Neural cell (in vitro differentiated cells): ENCODE measurements at regions not wholly inside any gene's neighbourhood (a gene's known extent, or its start where the extent isn't known, plus 50 kb on each side); places are given as distances from the start of the nearest gene placed in this dataset.

Source experiments
- H2AFZ ChIP-seq: fragments of 200-600, 300-800 bp; sonication (generic), shearing (Covaris generic); 2 replicates; pipeline ENCODE4 v1.6.0; 2014; ENCODE audit warnings: low read depth, mild to moderate bottlenecking, antibody characterized with exemption, low read length, moderate library complexity
- H3F3A ChIP-seq: fragments of 200-600 bp; shearing (Covaris generic); 2 replicates; pipeline ENCODE4 v1.6.1; 2016; ENCODE audit warnings: mild to moderate bottlenecking, moderate library complexity, mixed read lengths, antibody characterized with exemption, low read length; ENCODE audit not compliant: insufficient read depth, poor library complexity, severe bottlenecking
- H3K27ac ChIP-seq: fragments of 200-600, 300-800 bp; sonication (generic), shearing (Covaris generic); 2 replicates; pipeline ENCODE4 v1.5.1; 2014; ENCODE audit warnings: mild to moderate bottlenecking, low read length, moderate library complexity
- H3K27me3 ChIP-seq: fragments of 300-800, 200-600 bp; sonication (generic), shearing (Covaris generic); 2 replicates; pipeline ENCODE4 v1.6.0; 2014; ENCODE audit warnings: mild to moderate bottlenecking, low read depth, low read length, moderate library complexity; ENCODE audit not compliant: insufficient read depth
- H3K36me3 ChIP-seq: fragments of 300-800, 200-600 bp; sonication (generic), shearing (Covaris generic); 2 replicates; pipeline ENCODE4 v1.5.1; 2014; ENCODE audit warnings: mild to moderate bottlenecking, antibody characterized with exemption, low read length, moderate library complexity; ENCODE audit not compliant: insufficient read depth
- H3K4me2 ChIP-seq: fragments of 300-800, 200-600 bp; sonication (generic), shearing (Covaris generic); 2 replicates; pipeline ENCODE4 v1.6.0; 2014; ENCODE audit warnings: mild to moderate bottlenecking, low read length
- H3K4me3 ChIP-seq: fragments of 300-800, 200-600 bp; sonication (generic), shearing (Covaris generic); 2 replicates; pipeline ENCODE4 v1.5.1; 2014; ENCODE audit warnings: mild to moderate bottlenecking, low read length, moderate library complexity
- H3K79me2 ChIP-seq: fragments of 200-600 bp; shearing (Covaris generic); replicated peaks from 2 replicates; pipeline ENCODE4 v1.6.0; 2014; ENCODE audit warnings: mild to moderate bottlenecking, low read length, moderate library complexity; ENCODE audit not compliant: insufficient read depth
- H3K9ac ChIP-seq: fragments of 300-800, 200-600 bp; sonication (generic), shearing (Covaris generic); 2 replicates; pipeline ENCODE4 v1.6.1; 2016; ENCODE audit warnings: mild to moderate bottlenecking, low read length, mixed read lengths
- H3K9me2 ChIP-seq: fragments of 200-600 bp; shearing (Covaris generic); 2 replicates; pipeline ENCODE4 v1.6.1; 2016; ENCODE audit warnings: mild to moderate bottlenecking, low read length, mixed read lengths; ENCODE audit not compliant: insufficient read depth
- H3K9me3 ChIP-seq: fragments of 200-600, 300-800 bp; sonication (generic), shearing (Covaris generic); 2 replicates; pipeline ENCODE4 v1.6.1; 2016; ENCODE audit warnings: mild to moderate bottlenecking, mixed run types, low read length, moderate library complexity, mixed read lengths
- H4K20me1 ChIP-seq: fragments of 200-600 bp; shearing (Covaris generic); 2 replicates; pipeline ENCODE4 v1.6.1; 2016; ENCODE audit warnings: mild to moderate bottlenecking, mixed run types; ENCODE audit not compliant: insufficient read depth
- EP300 ChIP-seq: fragments of 450-650 bp; conservative IDR thresholded peaks from 2 replicates; pipeline ENCODE4 v1.6.1; 2014; ENCODE audit warnings: antibody characterized with exemption, mild to moderate bottlenecking, moderate library complexity; ENCODE audit not compliant: poor library complexity, severe bottlenecking
- EZH2 ChIP-seq: fragments of 200-600, 300-800 bp; shearing (Covaris generic), sonication (generic); IDR thresholded peaks from 2 replicates; pipeline ENCODE4 v1.6.1; 2014; ENCODE audit warnings: antibody characterized with exemption, low read length, borderline replicate concordance, mild to moderate bottlenecking; ENCODE audit not compliant: insufficient read depth, poor library complexity, severe bottlenecking
- MXI1 ChIP-seq: fragments of 450-650 bp; conservative IDR thresholded peaks from 2 replicates; pipeline ENCODE4 v1.6.1; 2014; ENCODE audit warnings: antibody characterized with exemption, mild to moderate bottlenecking; ENCODE audit not compliant: poor library complexity, severe bottlenecking
- POLR2AphosphoS5 ChIP-seq: IDR thresholded peaks from 2 replicates; pipeline ENCODE4 v1.6.1; 2012
- RAD21 ChIP-seq: fragments of 450-650 bp; conservative IDR thresholded peaks from 2 replicates; pipeline ENCODE4 v1.6.1; 2014; ENCODE audit warnings: antibody characterized with exemption, mild to moderate bottlenecking, moderate library complexity
- SMC3 ChIP-seq: fragments of 450-650 bp; conservative IDR thresholded peaks from 2 replicates; pipeline ENCODE4 v1.6.1; 2014; ENCODE audit warnings: antibody characterized with exemption, mild to moderate bottlenecking, moderate library complexity; ENCODE audit not compliant: poor library complexity
- TAF1 ChIP-seq: IDR thresholded peaks from 2 replicates; pipeline ENCODE4 v1.6.1; 2012; ENCODE audit warnings: low read depth
- TF ChIP-seq, protein P1 (sequence below): IDR thresholded peaks from 2 replicates; pipeline ENCODE4 v1.6.1; 2012; ENCODE audit warnings: borderline replicate concordance
- TF ChIP-seq, protein P2 (sequence below): fragments of 450-650 bp; IDR thresholded peaks from 2 replicates; pipeline ENCODE4 v1.5.1; 2014; ENCODE audit warnings: antibody characterized with exemption, mild to moderate bottlenecking, moderate library complexity; ENCODE audit not compliant: poor library complexity, severe bottlenecking

DNA sequence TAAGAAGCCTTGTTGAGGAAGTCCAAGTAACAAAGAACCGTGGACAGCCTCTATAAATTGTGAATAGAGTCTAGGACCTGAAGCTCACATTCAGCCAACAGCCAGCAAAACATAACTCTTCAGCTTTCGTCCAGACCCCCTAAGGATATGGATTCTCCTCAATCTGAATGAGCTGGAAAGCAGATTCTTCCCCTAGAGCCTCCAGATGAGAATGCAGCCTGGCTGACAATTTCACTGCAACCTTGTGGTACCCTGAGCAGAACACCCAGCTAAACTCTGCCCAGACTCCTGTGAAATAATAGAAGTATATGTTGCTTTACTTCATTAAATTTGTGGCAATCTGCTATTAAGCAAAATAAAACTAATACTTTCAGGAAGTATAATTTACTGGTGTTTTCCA lies 483.5 kb upstream of the SLC8A1 start:
- H3K4me3 ChIP-seq = no peak overlapping the region
- H3K27ac ChIP-seq = no peak overlapping the region
- no peak overlapping the region for H2AFZ ChIP-seq
- no peaks in the 10 kb centered on the region for H3K27me3 ChIP-seq
- no peaks in the 10 kb centered on the region for H3K9me3 ChIP-seq
- no peaks in the 10 kb centered on the region for H3K9me2 ChIP-seq
- no peaks in the 10 kb centered on the region for H4K20me1 ChIP-seq
- H3K79me2 ChIP-seq = no peaks in the 10 kb centered on the region
- no peaks in the 10 kb centered on the region for H3F3A ChIP-seq
- H3K9ac ChIP-seq = no peak overlapping the region
- no peak overlapping the region for H3K4me2 ChIP-seq
- TF ChIP-seq POLR2AphosphoS5 = no peak
- no peaks in the 10 kb centered on the region for H3K36me3 ChIP-seq

DNA sequence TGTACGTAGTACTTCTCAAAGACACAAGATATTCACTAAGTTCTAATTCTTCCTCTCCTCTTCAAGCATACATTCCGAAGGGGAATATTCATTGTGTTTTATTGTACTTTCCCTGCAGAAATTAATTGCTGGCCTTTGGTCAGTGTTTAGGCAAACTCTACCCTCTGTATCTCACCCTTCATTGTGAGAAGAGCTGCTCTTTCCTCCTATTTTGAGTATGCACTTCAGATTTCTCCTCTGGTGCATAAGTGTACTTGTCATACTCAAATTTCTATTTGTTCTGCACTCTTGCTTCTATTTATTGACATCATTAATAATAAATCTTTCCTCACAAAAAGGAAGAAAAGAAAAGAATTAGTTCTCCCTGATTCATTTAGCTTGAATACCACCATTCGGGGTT lies 485.4 kb upstream of the SLC8A1 start:
- H3K9me2 ChIP-seq = no peaks in the 10 kb centered on the region

DNA sequence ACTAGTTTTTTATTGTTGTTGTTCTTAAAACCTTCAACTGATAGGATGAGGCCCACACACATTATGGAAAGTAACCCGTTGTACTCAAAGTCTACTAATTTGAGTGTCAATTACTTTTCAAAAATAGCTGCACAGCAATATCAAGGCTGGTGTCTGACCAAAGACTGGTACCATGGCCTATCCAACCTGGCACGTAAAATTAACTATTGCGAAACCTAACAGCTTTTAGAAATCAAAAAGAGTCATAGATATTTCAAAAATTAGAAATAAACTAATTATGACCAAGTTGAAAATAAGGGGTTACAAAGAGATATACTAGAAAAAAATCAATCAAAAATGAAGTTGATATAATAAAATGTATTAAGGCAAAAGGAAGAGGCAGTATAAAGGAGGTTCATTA lies 501.5 kb upstream of the SLC8A1 start:
- no peaks in the 10 kb centered on the region for H3K9me3 ChIP-seq
- no peaks in the 10 kb centered on the region for H3K9me2 ChIP-seq
- H3K9ac ChIP-seq = no peak overlapping the region
- H3K4me3 ChIP-seq = no peak overlapping the region
- no peak overlapping the region for H2AFZ ChIP-seq
- H3K27ac ChIP-seq = no peak overlapping the region
- no peaks in the 10 kb centered on the region for H3K27me3 ChIP-seq
- H3F3A ChIP-seq = no peaks in the 10 kb centered on the region
- no peaks in the 10 kb centered on the region for H3K36me3 ChIP-seq
- no peak overlapping the region for H3K4me2 ChIP-seq
- H4K20me1 ChIP-seq = no peaks in the 10 kb centered on the region
- H3K79me2 ChIP-seq = no peaks in the 10 kb centered on the region
- TF ChIP-seq POLR2AphosphoS5 (no peak), EP300 (no peak), EZH2 (no peak), TAF1 (no peak), RAD21 (no peak), SMC3 (no peak), MXI1 (no peak)
- TF ChIP-seq, protein P1, sequence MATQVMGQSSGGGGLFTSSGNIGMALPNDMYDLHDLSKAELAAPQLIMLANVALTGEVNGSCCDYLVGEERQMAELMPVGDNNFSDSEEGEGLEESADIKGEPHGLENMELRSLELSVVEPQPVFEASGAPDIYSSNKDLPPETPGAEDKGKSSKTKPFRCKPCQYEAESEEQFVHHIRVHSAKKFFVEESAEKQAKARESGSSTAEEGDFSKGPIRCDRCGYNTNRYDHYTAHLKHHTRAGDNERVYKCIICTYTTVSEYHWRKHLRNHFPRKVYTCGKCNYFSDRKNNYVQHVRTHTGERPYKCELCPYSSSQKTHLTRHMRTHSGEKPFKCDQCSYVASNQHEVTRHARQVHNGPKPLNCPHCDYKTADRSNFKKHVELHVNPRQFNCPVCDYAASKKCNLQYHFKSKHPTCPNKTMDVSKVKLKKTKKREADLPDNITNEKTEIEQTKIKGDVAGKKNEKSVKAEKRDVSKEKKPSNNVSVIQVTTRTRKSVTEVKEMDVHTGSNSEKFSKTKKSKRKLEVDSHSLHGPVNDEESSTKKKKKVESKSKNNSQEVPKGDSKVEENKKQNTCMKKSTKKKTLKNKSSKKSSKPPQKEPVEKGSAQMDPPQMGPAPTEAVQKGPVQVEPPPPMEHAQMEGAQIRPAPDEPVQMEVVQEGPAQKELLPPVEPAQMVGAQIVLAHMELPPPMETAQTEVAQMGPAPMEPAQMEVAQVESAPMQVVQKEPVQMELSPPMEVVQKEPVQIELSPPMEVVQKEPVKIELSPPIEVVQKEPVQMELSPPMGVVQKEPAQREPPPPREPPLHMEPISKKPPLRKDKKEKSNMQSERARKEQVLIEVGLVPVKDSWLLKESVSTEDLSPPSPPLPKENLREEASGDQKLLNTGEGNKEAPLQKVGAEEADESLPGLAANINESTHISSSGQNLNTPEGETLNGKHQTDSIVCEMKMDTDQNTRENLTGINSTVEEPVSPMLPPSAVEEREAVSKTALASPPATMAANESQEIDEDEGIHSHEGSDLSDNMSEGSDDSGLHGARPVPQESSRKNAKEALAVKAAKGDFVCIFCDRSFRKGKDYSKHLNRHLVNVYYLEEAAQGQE = no peak

More for the DNA sequence above, 485.4 kb upstream of the SLC8A1 start:
- H3K27me3 ChIP-seq = no peaks in the 10 kb centered on the region
- no peaks in the 10 kb centered on the region for H3K79me2 ChIP-seq
- H3K9ac ChIP-seq = no peak overlapping the region
- no peak overlapping the region for H3K4me2 ChIP-seq
- H3F3A ChIP-seq = no peaks in the 10 kb centered on the region
- H2AFZ ChIP-seq = no peak overlapping the region
- no peak for TF ChIP-seq TAF1
- no peak for TF ChIP-seq POLR2AphosphoS5
- no peak for TF ChIP-seq EZH2
- TF ChIP-seq EP300 = no peak
- TF ChIP-seq, protein P2, sequence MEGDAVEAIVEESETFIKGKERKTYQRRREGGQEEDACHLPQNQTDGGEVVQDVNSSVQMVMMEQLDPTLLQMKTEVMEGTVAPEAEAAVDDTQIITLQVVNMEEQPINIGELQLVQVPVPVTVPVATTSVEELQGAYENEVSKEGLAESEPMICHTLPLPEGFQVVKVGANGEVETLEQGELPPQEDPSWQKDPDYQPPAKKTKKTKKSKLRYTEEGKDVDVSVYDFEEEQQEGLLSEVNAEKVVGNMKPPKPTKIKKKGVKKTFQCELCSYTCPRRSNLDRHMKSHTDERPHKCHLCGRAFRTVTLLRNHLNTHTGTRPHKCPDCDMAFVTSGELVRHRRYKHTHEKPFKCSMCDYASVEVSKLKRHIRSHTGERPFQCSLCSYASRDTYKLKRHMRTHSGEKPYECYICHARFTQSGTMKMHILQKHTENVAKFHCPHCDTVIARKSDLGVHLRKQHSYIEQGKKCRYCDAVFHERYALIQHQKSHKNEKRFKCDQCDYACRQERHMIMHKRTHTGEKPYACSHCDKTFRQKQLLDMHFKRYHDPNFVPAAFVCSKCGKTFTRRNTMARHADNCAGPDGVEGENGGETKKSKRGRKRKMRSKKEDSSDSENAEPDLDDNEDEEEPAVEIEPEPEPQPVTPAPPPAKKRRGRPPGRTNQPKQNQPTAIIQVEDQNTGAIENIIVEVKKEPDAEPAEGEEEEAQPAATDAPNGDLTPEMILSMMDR = no peak
- TF ChIP-seq SMC3 = no peak
- TF ChIP-seq, protein P1 = no peak
- TF ChIP-seq RAD21 = no peak
- TF ChIP-seq MXI1 = no peak
- H3K4me3 ChIP-seq = no peak overlapping the region
- no peaks in the 10 kb centered on the region for H3K36me3 ChIP-seq
- H3K27ac ChIP-seq = no peak overlapping the region
- H3K9me3 ChIP-seq = no peaks in the 10 kb centered on the region
- no peaks in the 10 kb centered on the region for H4K20me1 ChIP-seq
